Calu3 (cell line): ENCODE measurements at regions not wholly inside any gene's neighbourhood (a gene's known extent, or its start where the extent isn't known, plus 50 kb on each side); places are given as distances from the start of the nearest gene placed in this dataset.

Experiments used
- BruUV-seq: library from RNA; stranded (reverse); fragments of 400-500 nt; replicated peaks from 2 replicates; lab custom pipeline; 2021; lab: Mats Ljungman, UMichigan
- CTCF ChIA-PET: fragments of 300-600 bp; sonication (Branson Sonifier 250); formaldehyde crosslinking; loops from one replicate; lab custom pipeline; 2022; ENCODE audit warnings: antibody characterized with exemption; lab: Charles Lee
- DNase-seq: peaks from one replicate; pipeline ENCODE4 v3.0.0; 2022
- H3K27ac Mint-ChIP-seq: one replicate; pipeline ENCODE4 v1.8.0; 2022; ENCODE audit warnings: mixed read lengths; ENCODE audit not compliant: unreplicated experiment
- H3K27me3 Mint-ChIP-seq: one replicate; pipeline ENCODE4 v1.8.0; 2022; ENCODE audit warnings: mixed read lengths; ENCODE audit not compliant: unreplicated experiment
- H3K36me3 Mint-ChIP-seq: one replicate; pipeline ENCODE4 v1.8.0; 2022; ENCODE audit warnings: mild to moderate bottlenecking, moderate library complexity, mixed read lengths; ENCODE audit not compliant: insufficient read depth, unreplicated experiment
- H3K4me1 Mint-ChIP-seq: one replicate; pipeline ENCODE4 v1.8.0; 2022; ENCODE audit warnings: mild to moderate bottlenecking, low read depth, mixed read lengths; ENCODE audit not compliant: unreplicated experiment
- H3K4me3 Mint-ChIP-seq: one replicate; pipeline ENCODE4 v1.8.0; 2022; ENCODE audit warnings: mild to moderate bottlenecking, low read depth, moderate library complexity, mixed read lengths; ENCODE audit not compliant: unreplicated experiment
- H3K9me3 Mint-ChIP-seq: one replicate; pipeline ENCODE4 v1.8.0; 2022; ENCODE audit warnings: low read depth, mixed read lengths; ENCODE audit not compliant: unreplicated experiment
- intact Hi-C: fragments of 100-400 bp; cut with micrococcal nuclease; formaldehyde crosslinking; loops from one replicate; pipeline ENCODE4 v1.10.0; 2022; ENCODE audit not compliant: unreplicated experiment
- TF ChIP-seq, protein P1 (sequence below): fragments of 200-600 bp; IDR thresholded peaks from one replicate; pipeline ENCODE4 v1.8.0; 2022; ENCODE audit warnings: antibody characterized with exemption; ENCODE audit not compliant: unreplicated experiment

DNA sequence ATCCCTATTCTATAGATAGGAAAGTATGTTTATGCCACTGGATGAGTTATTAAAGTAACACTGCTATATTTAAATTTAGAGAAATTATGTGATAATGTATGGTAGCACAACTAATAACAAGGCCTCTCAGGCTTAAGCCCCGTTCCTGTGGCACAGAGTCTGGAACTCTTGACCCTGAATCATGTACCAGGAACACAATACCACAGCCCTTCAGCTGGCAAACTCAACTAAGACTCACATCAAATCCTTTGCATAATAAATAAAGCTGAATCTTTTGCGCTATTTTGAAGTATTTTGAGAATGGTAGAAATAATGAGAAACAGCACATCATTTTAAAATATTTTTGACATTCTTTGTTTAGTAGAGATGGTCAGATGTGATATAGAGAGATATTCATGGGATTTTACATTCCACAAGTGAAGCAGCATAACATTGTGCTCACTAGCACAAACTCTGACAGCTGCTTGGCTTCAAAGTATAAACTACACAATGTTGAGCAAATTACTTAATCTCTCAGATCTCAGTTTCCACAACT, 478.4 kb upstream of the FAM241A start:
- TF ChIP-seq, protein P1, sequence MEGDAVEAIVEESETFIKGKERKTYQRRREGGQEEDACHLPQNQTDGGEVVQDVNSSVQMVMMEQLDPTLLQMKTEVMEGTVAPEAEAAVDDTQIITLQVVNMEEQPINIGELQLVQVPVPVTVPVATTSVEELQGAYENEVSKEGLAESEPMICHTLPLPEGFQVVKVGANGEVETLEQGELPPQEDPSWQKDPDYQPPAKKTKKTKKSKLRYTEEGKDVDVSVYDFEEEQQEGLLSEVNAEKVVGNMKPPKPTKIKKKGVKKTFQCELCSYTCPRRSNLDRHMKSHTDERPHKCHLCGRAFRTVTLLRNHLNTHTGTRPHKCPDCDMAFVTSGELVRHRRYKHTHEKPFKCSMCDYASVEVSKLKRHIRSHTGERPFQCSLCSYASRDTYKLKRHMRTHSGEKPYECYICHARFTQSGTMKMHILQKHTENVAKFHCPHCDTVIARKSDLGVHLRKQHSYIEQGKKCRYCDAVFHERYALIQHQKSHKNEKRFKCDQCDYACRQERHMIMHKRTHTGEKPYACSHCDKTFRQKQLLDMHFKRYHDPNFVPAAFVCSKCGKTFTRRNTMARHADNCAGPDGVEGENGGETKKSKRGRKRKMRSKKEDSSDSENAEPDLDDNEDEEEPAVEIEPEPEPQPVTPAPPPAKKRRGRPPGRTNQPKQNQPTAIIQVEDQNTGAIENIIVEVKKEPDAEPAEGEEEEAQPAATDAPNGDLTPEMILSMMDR, result no peak
- no peak overlapping the region for H3K4me3 Mint-ChIP-seq
- H3K36me3 Mint-ChIP-seq, result no peaks in the 10 kb centered on the region
- DNase-seq, result no peak
- no TSS peak for BruUV-seq
- H3K27me3 Mint-ChIP-seq, result no peaks in the 10 kb centered on the region
- intact Hi-C loops, result no loop called here
- no peak overlapping the region for H3K27ac Mint-ChIP-seq
- H3K9me3 Mint-ChIP-seq, result no peaks in the 10 kb centered on the region
- CTCF ChIA-PET, result no interaction called here
- no peaks in the 10 kb centered on the region for H3K4me1 Mint-ChIP-seq

DNA sequence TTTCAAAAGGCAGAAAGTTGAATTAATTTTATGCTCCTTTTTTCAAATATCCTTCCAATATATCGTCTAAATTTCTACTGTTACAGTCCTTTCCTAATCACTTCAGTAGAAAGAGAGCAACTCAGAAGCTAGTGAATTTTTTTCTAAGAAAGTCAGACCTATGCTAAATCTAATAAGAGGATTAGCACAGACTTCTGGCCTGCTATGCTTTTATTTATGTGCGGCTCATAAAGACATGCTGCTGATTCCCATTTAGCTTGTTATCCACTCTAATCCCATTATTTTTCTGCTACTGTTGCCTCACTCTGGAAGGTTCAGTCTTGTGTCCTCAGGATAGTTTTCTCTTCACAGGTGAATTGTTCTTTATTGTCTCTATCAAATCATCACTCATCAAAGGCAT, 473.5 kb upstream of the FAM241A start:
- intact Hi-C loops, result no loop called here
- Mint-ChIP-seq H3K4me1 (no peaks in the 10 kb centered on the region), H3K4me3 (no peak overlapping the region), H3K27me3 (no peaks in the 10 kb centered on the region), H3K9me3 (no peaks in the 10 kb centered on the region), H3K36me3 (no peaks in the 10 kb centered on the region), H3K27ac (no peak overlapping the region)
- no peak for DNase-seq
- BruUV-seq, result no TSS peak
- CTCF ChIA-PET, result no interaction called here
- TF ChIP-seq, protein P1, result no peak

DNA sequence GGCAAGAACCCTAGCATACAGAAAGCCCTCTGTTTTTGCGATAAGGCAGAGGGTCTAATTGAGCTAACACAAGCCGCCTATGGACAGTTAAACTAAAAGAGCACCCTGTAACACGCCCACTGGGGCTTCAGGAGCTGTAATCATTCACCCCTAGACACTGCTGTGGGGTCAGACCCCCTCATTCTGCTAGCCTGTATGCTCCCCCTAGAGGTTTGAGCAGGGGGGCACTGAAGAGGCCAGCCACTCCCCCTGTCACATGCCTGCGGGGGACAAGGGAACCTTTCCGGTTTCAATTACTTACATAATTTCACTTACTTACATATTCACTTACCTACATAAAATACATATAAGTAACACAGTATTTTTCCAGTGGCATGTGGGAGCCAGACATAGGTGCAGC, 469.5 kb upstream of the FAM241A start:
- no TSS peak for BruUV-seq
- TF ChIP-seq, protein P1, result no peak
- Mint-ChIP-seq H3K4me3 (no peak overlapping the region), H3K4me1 (no peaks in the 10 kb centered on the region), H3K27me3 (no peaks in the 10 kb centered on the region), H3K36me3 (no peaks in the 10 kb centered on the region), H3K27ac (no peak overlapping the region), H3K9me3 (no peaks in the 10 kb centered on the region)
- no peak for DNase-seq
- CTCF ChIA-PET, result no interaction called here
- intact Hi-C loops, result no loop called here

DNA sequence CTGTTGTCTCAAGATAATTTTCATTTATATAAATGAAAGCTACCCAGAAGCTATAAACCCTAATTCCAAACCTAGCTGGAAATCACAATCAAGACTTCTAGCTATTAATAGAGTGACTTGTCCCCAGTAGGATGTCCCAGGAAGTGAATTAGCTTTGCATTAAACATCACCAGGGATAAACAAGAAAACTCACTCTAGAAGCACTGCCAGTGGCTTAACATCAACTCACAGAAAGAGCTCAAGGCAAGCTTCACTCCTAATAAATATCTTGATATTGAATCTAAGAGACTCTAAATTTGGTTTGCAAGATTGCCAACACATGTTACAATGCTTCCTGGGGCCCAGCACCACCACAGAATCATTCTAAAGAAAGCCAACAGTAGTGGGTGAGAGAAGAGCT, 468.7 kb upstream of the FAM241A start:
- TF ChIP-seq, protein P1, result no peak
- intact Hi-C loops, result no loop called here
- CTCF ChIA-PET, result no interaction called here
- no peaks in the 10 kb centered on the region for H3K36me3 Mint-ChIP-seq
- BruUV-seq, result no TSS peak
- no peaks in the 10 kb centered on the region for H3K4me1 Mint-ChIP-seq
- H3K27me3 Mint-ChIP-seq, result no peaks in the 10 kb centered on the region
- no peaks in the 10 kb centered on the region for H3K9me3 Mint-ChIP-seq
- DNase-seq, result no peak
- no peak overlapping the region for H3K4me3 Mint-ChIP-seq
- H3K27ac Mint-ChIP-seq, result no peak overlapping the region
